Endothelial cell of hepatic sinusoid (primary cell): ENCODE measurements at regions not wholly inside any gene's neighbourhood (a gene's known extent, or its start where the extent isn't known, plus 50 kb on each side); places are given as distances from the start of the nearest gene placed in this dataset.

ENCODE experiments used
- in situ Hi-C: cut with HindIII; loops from 2 replicates; pipeline ENCODE4 v1.10.0; 2017; ENCODE audit warnings: low sequenced_read_pairs

DNA sequence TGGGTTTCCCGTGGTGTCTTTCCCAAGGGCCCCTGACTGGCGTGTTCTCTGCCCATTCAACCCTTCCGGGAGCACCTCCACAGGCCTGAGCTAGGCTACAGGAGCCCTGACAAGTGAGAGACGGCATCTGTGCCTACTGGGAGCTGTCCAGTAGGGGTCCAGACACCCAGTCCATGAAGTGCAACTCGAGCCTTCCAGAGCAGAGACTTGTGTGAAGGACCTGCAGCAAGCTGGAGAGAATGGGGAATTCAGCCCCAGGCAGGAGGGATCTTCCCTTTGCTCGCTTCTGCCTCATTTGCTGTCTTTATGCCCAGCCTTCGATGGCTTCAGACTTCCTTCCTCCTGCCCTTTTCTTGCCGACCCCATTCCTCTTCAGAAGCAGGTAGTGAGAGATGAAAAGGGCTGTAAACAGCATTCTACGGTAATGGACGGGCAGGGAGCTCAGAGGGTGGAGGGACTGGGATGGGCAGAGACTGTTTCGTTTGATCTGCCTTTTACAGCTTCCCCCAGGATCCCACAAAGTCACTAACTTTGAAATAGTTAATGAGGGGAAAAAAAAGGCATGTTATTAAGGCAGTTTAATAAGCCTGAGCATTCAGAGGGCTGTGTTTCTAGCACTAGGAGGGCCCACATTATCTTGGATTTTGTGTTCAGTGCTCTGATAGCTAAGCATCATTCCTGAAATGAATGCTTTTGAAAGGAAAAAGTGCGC, 327.6 kb downstream of the FGF9 start:
- in situ Hi-C loops, result no loop called here

- in situ Hi-C loops, result no loop called here
Observed at GRCh38 chr13:21999666-22000065, 328.8 kb downstream of the FGF9 start.

- in situ Hi-C loops, result no loop called here
Observed at GRCh38 chr13:22000191-22000590, 329.3 kb downstream of the FGF9 start.

GRCh38 chr13:22001336-22001735, 330.5 kb downstream of the FGF9 start:
- in situ Hi-C loops, result no loop called here

GRCh38 chr13:22002893-22003292, 332.0 kb downstream of the FGF9 start:
- in situ Hi-C loops, result no loop called here

GRCh38 chr13:22009500-22009899, 338.6 kb downstream of the FGF9 start:
- in situ Hi-C loops, result no loop called here

- in situ Hi-C loops, result no loop called here
Observed at GRCh38 chr13:22009937-22010336, 339.1 kb downstream of the FGF9 start.

DNA sequence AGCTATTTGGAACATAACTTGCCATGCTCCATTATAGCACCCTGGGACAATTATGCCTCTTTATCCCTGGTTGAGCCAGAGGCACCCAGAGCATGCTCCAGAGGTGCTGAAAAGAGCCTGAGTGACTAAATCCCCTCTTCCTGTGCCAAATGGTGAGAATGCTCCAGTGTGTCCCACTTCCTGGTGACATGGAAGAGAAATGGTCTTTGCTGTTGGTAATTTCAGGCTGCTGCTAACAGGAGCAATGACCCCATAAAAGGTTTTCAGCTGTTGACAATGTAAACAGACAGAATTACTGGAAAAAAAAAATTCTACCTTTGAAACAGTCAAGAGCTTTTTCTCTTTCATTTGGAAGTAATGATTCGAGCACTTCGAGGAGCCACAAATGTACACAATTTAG, 341.8 kb downstream of the FGF9 start:
- in situ Hi-C loops, result no loop called here

DNA sequence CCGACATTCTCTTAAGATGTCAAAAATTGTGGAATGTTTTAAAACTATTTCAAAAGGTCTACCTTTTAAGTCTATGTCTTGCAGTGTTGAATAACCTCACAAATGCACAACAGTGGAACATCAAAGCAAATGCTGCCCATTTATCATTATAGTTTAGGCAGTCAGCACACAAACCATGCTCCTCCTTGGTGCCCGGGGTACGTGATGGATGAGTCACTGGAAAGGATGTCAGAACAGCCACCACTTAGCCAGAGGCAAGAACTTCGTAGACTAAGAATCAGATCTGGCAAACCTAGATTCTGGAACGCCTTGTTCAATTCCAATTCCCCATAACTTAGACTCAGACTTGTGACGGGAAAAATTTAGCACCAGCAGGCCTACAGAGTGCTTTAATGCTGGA, 343.6 kb downstream of the FGF9 start:
- in situ Hi-C loops, result no loop called here

DNA sequence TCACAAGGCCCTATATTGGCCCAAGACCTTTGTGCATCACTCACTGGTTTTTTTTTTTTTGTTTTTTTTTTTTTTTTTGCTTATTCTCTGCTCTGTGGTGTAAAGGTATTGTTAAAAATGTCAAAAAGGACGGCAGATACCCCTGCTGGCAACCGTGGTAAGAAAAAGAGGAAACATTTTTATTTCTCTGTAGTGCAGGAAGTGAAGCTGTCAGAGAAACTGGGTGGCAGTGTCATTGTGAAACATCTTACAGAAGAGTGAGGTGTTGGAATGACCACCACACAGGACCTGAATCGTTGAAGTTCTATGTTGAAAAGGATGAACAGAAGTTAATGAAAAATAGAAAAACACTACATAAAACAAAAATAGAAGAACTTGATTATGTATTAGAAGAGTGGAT, 346.4 kb downstream of the FGF9 start:
- in situ Hi-C loops, result no loop called here

DNA sequence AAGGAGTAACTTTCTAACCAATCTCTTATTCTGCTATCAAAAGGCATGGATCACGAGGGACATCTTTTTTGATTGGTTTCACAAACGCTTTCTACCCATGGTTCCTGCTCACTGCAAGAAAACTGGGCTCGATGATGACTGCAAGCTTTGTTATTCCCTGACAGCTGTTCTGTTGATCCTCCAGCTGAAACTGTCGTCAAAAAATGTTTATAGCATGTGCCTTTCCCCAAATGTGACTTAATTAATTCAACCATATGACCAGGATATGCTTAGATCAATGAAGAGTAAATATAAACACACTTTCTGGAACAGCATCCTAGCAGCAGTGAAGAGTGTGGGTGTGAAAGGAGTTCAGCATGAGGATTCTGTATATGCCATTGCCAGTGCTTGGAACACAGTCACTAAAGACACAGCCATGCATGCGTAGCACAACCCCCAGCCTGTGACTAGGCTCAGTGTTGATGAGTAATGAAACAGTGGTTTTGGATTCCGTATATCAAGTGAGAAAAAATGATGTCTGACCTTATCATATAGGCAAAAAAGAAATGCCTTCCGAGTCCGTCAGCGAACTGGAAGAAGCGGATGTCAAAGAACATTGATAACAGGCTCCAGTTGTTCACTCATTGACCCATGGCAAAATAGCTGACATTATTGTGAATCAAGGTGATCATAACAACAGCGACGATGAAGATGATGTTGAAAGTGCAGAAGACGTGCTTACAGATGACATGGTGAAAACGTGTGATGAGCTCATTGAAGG, 347.4 kb downstream of the FGF9 start:
- in situ Hi-C loops, result no loop called here

- in situ Hi-C loops, result no loop called here
Observed at GRCh38 chr13:22018836-22019210, 347.9 kb downstream of the FGF9 start.

DNA sequence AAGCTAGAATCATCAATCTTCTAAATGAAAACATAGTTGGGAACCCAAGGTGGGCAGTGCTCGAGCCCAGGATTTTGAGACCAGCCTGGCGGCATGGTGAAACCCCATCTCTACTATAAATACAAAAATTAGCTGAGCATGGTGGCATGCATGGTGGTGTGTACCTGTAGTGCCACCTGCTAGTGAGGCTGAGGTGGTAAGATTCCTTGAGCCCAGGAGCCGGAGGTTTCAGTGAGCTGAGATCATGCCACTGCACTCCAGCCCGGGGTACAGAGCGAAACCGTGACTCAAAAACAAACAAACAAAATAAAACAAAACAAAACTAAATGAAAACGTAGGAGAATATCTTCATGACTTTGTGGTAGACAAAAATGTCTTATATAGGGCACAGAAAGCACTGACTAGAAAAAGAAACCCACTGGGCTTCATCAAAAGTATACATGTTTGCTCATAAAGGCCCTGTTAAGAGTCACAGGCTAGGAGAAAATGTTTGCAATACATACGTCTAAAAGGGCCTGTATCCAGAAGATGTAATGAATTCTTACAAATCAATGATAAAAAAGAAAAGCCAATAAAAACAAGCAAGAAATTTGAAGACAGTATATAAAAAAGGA, 353.6 kb downstream of the FGF9 start:
- in situ Hi-C loops, result no loop called here

DNA sequence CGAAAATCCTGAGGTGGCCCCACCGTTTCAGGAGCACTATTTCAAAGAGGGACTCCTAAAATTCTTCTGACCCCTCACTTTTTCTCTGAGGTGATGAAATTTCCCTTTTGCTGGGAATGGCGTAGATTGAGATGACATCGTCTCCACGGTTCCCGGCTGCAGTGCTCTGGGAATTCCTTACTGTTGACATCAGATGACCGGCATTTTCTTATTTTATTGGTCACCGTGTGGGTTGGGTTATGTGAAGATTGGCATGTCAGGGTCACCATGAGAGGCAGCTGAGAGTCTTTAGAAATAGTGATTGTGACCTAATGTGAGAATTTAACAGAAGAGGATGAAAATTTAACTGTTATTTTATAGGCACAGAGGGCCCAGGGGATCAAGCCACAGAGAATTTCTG, 356.7 kb downstream of the FGF9 start:
- in situ Hi-C loops, result no loop called here

- in situ Hi-C loops, result no loop called here
Observed at GRCh38 chr13:22028831-22029230, 358.0 kb downstream of the FGF9 start.

- in situ Hi-C loops, result no loop called here
Observed at GRCh38 chr13:22030321-22030720, 359.4 kb downstream of the FGF9 start.

- in situ Hi-C loops, result no loop called here
Observed at GRCh38 chr13:22031702-22032286, 360.9 kb downstream of the FGF9 start.

- in situ Hi-C loops, result no loop called here
Observed at GRCh38 chr13:22032905-22033304, 362.0 kb downstream of the FGF9 start.

DNA sequence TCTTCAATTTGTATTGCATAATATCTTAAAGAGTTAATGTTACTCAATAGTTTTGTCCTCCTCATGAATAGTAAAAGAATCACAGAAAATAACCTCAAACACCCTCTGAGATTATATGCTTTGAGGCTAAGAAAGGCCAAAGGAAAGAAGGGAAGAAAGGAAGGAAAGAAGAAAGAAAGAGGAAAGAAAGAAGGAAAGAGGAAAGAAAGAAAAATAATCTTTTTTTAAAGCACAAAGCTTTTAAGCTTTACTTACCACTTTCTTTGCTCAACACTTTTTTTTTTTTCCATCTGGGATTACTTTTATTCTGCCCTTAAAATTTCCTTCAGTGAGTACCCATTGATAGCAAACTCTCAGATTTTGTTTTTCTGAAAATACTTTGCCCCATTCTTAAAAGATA, 369.1 kb downstream of the FGF9 start:
- in situ Hi-C loops, result no loop called here

- in situ Hi-C loops, result no loop called here
Observed at GRCh38 chr13:22040810-22041364, 370.0 kb downstream of the FGF9 start.

DNA sequence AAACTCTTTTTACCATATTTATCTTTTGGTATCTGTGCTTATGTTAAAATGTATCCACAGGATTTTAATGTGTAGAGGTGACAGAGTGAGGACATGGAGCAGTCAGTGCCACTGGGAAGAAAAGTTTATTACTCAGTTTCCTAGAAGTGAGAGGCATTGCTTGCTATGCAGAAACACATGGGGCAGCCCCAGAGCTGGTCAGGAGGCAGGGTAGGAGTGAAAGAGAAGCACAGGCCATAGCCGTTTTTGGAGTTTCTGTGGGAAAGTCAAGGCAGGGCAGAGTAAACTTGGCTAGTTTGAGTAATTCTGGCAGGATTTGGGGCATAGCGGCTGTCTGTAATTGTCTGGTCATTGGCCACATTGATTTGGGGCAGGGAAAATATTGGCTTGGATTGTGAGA, 370.9 kb downstream of the FGF9 start:
- in situ Hi-C loops, result no loop called here
